DMS53 treated with DMSO at 0.1 percent for 48 hours (cell line): ENCODE measurements at regions not wholly inside any gene's neighbourhood (a gene's known extent, or its start where the extent isn't known, plus 50 kb on each side); places are given as distances from the start of the nearest gene placed in this dataset.

ENCODE experiments used
- DNase-seq: peaks from one replicate; lab custom pipeline; 2025; ENCODE audit not compliant: unreplicated experiment; lab: John Stamatoyannopoulos, UW

DNA sequence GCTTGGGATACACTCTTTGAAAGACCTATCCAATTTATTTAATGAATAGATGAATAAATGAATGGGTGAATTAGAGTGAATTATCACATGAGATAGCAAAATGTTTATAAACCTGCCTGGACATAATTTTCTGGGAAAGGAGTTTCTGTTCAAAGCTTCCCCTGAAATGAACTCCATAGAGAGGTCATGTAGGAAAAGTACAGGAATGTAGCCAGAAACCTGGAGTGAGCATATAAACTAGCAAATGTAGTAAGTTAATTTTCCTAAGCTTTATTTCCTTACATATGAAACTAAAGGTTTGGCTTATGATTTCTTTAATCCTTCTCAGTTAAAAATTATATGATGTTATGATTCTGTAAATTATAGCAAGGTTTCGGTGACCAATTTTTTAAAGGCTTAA lies 380.3 kb upstream of the RSPO3 start:
- no peak for DNase-seq

- DNase-seq, result no peak
Observed at GRCh38 chr6:126738641-126739040, 379.8 kb upstream of the RSPO3 start.

DNA sequence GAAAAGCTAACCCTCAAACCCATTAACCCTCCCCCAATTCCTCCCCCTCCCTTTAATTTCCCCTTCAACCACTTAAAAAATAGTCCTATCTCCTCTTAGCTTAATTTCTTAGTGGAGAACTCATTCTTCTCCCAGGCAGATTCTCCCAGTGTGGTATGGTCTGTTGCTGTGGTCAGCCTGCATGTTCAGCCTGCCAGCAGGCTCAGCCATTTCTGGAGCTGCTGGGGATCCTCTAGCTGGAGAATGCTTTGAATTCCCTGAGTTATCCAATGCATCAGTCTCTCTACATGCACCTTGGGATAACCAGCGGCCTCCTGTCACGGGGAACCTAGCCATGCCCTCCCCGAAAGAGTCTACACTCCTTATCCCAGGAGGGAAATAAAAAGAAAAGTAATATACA lies 375.4 kb upstream of the RSPO3 start:
- DNase-seq, result no peak

- no peak for DNase-seq
Observed at GRCh38 chr6:126747728-126748540, 370.5 kb upstream of the RSPO3 start.

- DNase-seq, result no peak
Observed at GRCh38 chr6:126753606-126754005, 364.9 kb upstream of the RSPO3 start.

DNA sequence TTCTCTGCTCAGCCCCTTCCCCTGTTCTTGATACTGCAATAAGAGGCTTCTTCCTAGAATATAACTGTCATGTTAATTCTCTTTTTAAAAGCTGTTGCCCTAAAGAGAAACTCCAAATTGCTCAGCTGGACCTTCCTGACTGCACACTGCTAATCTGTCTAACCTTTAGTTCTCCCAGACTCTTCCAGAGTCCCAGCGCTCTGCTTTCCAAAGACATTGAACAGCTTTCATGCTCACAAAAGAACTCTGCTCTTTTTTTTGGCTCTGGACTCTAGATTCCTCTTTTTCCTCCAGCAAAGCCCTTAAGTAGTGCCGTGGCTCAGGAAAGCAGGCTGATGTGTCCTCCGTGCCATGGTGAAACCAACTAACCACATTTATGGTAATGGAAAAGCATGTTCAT lies 356.6 kb upstream of the RSPO3 start:
- no peak for DNase-seq

GRCh38 chr6:126764104-126764503 lies 354.4 kb upstream of the RSPO3 start:
- no peak for DNase-seq

DNA sequence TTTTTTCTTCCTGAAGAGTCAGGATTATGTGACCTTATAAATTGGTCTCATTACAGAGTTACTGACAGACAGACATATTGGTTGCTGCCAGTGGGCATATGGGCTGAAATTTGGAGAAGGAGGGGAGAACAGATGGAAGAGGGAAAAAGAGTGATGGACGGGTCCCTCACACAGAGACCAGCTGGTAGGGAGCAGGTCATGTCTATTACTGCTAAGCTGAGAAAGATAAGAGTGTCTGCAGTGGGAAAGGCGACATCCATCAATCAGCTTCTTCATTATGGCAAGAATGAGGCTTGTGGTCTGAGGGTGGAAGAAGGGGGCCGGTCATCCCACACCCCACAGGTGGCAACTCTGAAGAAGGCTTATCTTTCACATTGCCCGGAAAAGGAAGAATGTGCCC lies 353.8 kb upstream of the RSPO3 start:
- no peak for DNase-seq

- DNase-seq, result no peak
Observed at GRCh38 chr6:126766820-126767219, 351.7 kb upstream of the RSPO3 start.

GRCh38 chr6:126767711-126768110 lies 350.8 kb upstream of the RSPO3 start:
- DNase-seq, result no peak

DNA sequence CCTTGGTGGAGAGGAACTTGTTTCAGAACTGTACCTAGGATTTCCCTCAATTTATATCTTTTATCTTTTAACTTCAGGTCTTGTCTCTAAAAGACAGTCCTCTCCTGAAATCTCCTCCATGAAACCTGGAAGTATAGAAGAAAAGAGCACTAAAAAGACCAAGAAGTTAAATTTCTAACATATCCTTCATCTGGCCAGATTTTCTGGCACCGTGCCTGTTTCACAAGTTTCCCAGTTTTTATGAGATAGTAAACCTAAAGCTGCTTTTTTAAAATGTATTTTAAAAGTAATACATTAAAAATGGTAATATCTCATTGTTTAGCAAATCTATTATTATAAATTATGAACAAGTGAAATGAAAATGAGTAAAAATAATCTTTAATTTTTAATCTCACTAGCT lies 348.3 kb upstream of the RSPO3 start:
- no peak for DNase-seq

DNA sequence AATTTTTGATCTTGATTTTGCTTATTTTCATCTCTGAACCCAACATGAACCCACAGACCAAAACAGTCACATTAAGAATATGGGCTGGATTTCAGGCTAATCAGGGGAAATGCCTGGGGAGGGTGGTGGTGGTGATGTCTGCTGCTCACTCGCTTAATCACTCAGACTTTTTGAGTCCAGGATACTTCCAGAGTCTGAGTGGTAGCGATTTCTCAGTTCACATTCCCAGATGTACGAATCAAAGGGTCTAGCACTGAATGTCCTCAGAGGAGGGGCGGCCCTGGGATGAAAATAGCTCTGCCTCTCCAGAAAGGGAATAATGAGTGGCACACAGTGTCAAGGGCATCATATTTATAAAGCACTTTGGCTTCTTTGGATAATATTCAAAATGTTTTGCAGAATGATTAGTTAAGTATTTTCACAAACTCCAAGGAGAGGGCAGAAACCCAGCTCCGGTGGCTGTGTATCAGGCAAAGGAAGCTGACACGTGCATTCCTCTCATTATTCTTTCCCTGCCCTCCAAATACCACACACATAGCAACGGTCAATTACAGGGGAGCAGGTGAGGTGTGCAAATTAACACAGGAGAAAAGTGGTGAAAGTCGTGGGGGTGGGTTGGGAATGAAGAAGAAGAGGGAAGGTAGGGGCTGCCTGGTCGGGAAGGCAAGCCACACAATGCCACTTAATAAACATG lies 345.2 kb upstream of the RSPO3 start:
- DNase-seq, result no peak

- no peak for DNase-seq
Observed at GRCh38 chr6:126779331-126779730, 339.1 kb upstream of the RSPO3 start.

DNA sequence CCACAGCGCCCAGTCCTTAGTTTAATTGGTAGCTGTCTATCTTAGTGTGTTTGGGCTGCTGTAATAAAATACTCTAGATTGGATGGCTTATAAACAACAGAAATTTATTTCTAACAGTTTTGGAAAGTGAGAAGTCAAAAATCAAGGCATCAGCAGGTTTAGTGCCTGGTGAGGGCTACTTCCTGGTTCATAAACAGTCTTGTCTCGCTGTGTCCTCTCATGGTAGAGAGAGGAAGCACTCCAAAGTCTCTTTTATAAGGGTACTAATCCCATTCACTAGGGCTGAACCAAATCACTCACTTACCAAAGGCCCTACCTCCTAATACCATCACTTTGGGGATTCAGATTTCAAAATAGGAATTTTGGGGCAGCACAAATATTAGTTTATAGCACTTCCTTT lies 336.9 kb upstream of the RSPO3 start:
- no peak for DNase-seq

DNA sequence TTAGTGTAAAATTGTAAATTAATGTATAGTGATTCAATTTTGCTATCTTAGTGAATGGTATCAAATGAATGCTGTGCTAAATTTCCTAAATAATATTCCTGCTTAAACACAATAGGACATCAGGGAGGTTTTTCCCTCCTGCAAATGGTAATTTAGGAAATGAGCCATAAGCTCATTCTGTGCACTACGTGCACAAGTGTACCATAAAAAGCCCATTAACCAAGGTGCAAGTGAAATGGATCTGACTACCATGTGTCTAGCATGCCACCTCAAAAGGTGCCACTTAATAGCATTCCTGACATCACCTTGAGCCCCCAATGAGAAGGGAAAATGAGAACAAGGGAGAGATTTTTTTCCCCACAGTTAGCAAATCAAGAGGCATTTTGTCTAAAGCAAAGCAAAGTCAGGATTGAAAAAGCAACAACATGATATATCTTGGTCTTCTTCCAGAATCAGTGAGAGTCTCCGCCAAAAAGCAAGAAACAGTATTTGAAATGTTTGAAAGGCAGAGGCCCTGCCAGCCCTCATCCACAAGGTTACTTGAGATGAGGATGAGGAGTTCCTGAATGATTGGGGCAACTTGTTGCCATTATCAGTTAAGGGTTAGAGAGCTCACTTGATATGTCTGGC lies 334.2 kb upstream of the RSPO3 start:
- no peak for DNase-seq

- no peak for DNase-seq
Observed at GRCh38 chr6:126786262-126786661, 332.2 kb upstream of the RSPO3 start.

- DNase-seq, result no peak
Observed at GRCh38 chr6:126787635-126788034, 330.8 kb upstream of the RSPO3 start.

GRCh38 chr6:126788861-126789365 lies 329.6 kb upstream of the RSPO3 start:
- DNase-seq, result no peak

DNA sequence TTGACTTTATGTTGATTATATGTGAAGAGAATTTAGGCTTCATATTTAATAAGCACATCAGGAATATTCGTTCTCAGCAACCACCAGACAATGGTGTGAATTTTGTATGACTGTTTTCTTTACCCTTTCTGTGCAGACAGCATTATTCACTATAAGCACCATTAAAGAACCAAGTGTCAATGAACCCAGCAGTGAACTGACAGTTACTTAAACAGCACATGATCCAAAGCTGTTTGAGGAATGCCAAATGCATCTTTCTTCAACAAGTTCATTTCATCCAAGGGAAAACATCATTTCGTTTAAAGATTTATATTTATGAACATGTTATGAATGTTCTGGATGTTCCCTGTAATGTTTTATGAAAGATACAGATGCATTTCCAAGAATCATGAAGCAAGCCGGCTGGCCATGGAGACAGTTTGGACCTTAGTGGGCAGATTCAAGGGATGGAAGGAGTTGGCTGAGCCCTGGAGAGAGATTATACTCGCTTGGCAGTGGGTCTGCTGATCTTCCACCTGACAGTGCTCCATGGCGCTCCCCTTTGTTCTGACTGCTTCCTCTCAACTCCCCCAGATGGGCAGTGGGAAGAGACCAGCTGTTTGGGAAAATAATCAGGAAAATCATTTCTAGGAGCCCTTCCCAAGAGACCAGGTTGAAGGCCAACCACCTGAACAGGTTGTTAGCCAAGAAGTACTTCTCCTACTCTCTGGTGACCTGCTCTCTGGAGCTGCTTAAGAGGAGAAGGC lies 326.0 kb upstream of the RSPO3 start:
- DNase-seq, result no peak

DNA sequence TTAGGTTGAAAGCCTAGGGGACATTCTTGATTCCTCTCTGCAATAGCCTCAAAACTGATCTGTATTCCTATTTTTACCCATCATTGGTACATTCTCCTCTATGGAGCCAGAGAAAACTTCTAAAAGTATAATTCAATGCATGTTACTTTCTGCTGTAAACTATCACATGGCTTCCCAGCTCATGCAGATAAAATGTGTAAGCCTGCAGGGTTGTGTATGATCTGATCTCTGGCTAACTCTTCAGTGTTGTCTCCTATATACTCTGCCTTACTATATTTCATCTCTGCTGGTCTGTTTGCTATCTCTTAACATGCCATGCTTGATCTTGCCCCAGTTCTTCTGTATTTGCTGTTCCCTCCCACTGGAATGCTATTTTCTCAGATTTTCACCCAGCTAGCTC lies 323.3 kb upstream of the RSPO3 start:
- DNase-seq, result no peak

DNA sequence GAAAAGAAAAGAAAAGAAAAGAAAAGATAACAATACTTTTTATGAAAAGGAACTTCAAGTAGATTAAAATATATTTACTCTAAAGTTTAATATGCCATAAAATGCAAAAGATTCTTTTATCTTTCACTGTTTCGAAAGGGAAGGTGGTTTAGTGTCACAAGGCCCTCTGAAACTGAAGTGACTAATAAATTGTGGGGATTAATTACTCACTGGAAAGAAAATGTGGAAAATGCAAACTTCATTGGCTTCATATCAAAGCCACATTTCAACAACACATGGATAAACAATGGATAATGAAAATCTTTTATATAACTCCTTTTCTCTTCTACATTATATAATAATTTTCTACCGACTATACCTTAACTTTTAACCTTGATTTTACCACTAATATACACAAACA lies 320.5 kb upstream of the RSPO3 start:
- DNase-seq, result no peak
